ENCODE measurements at regions not wholly inside any gene's neighbourhood (a gene's known extent, or its start where the extent isn't known, plus 50 kb on each side); places are given as distances from the start of the nearest gene placed in this dataset.

DNA sequence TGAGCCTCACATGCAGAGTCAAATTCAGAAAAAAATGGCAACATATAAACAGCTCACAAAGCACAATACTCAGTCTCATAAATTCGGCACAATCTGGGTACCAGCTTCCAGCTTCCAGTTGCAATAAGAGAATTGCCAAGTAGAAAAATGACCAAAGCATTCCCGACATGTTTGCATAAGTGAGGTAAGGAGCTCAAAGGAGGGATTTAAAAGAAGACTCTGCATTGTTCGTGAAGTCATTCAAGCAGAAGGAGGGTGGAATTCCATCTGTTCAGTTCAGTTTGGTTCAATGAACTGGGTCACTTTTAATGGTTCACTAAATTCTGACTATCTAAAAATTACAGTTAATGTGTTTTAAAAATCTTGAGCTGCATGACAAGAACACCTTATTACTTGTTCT, 106.7 kb upstream of the KLHL14 start:
- Histone ChIP-seq H3K9ac (ENCODE audit: low read length) (no peak overlapping the region), H4K20me1 (ENCODE audit: insufficient read depth) (no peaks in the 10 kb centered on the region), H3K27ac (ENCODE audit: low read length) (no peak overlapping the region), H3K4me2 (ENCODE audit: low read length) (no peak overlapping the region), H2AFZ (ENCODE audit: low read depth, low read length) (no peak overlapping the region), H3K9me3 (ENCODE audit: low read length) (no peaks in the 10 kb centered on the region), H3K4me3 (ENCODE audit: low read length) (no peak overlapping the region), H3F3A (ENCODE audit: insufficient read depth, low read length, poor library complexity, severe bottlenecking) (no peaks in the 10 kb centered on the region), H3K79me2 (replicated peaks; ENCODE audit: insufficient read depth, low read length) (no peaks in the 10 kb centered on the region), H3K9me2 (ENCODE audit: insufficient read depth, low read length) (no peaks in the 10 kb centered on the region), H3K36me3 (ENCODE audit: insufficient read depth, low read length) (no peaks in the 10 kb centered on the region), H3K27me3 (ENCODE audit: insufficient read depth, low read depth, low read length) (no peaks in the 10 kb centered on the region)
- TF ChIP-seq EZH2 (IDR thresholded peaks at IDR 0.05; ENCODE audit: borderline replicate concordance, insufficient read depth, low read length, poor library complexity, severe bottlenecking) (no peak), RAD21 (conservative IDR thresholded peaks at IDR 0.05) (no peak), SMC3 (conservative IDR thresholded peaks at IDR 0.05; ENCODE audit: poor library complexity) (no peak), TAF1 (IDR thresholded peaks at IDR 0.05; ENCODE audit: low read depth) (no peak), POLR2AphosphoS5 (IDR thresholded peaks at IDR 0.05) (no peak), MXI1 (conservative IDR thresholded peaks at IDR 0.05; ENCODE audit: poor library complexity, severe bottlenecking) (no peak), EP300 (conservative IDR thresholded peaks at IDR 0.05; ENCODE audit: poor library complexity, severe bottlenecking) (no peak)
- TF ChIP-seq, protein P1, sequence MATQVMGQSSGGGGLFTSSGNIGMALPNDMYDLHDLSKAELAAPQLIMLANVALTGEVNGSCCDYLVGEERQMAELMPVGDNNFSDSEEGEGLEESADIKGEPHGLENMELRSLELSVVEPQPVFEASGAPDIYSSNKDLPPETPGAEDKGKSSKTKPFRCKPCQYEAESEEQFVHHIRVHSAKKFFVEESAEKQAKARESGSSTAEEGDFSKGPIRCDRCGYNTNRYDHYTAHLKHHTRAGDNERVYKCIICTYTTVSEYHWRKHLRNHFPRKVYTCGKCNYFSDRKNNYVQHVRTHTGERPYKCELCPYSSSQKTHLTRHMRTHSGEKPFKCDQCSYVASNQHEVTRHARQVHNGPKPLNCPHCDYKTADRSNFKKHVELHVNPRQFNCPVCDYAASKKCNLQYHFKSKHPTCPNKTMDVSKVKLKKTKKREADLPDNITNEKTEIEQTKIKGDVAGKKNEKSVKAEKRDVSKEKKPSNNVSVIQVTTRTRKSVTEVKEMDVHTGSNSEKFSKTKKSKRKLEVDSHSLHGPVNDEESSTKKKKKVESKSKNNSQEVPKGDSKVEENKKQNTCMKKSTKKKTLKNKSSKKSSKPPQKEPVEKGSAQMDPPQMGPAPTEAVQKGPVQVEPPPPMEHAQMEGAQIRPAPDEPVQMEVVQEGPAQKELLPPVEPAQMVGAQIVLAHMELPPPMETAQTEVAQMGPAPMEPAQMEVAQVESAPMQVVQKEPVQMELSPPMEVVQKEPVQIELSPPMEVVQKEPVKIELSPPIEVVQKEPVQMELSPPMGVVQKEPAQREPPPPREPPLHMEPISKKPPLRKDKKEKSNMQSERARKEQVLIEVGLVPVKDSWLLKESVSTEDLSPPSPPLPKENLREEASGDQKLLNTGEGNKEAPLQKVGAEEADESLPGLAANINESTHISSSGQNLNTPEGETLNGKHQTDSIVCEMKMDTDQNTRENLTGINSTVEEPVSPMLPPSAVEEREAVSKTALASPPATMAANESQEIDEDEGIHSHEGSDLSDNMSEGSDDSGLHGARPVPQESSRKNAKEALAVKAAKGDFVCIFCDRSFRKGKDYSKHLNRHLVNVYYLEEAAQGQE (IDR thresholded peaks at IDR 0.05; ENCODE audit: borderline replicate concordance): no peak
- TF ChIP-seq, protein P2, sequence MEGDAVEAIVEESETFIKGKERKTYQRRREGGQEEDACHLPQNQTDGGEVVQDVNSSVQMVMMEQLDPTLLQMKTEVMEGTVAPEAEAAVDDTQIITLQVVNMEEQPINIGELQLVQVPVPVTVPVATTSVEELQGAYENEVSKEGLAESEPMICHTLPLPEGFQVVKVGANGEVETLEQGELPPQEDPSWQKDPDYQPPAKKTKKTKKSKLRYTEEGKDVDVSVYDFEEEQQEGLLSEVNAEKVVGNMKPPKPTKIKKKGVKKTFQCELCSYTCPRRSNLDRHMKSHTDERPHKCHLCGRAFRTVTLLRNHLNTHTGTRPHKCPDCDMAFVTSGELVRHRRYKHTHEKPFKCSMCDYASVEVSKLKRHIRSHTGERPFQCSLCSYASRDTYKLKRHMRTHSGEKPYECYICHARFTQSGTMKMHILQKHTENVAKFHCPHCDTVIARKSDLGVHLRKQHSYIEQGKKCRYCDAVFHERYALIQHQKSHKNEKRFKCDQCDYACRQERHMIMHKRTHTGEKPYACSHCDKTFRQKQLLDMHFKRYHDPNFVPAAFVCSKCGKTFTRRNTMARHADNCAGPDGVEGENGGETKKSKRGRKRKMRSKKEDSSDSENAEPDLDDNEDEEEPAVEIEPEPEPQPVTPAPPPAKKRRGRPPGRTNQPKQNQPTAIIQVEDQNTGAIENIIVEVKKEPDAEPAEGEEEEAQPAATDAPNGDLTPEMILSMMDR (IDR thresholded peaks at IDR 0.05; ENCODE audit: poor library complexity, severe bottlenecking): no peak

DNA sequence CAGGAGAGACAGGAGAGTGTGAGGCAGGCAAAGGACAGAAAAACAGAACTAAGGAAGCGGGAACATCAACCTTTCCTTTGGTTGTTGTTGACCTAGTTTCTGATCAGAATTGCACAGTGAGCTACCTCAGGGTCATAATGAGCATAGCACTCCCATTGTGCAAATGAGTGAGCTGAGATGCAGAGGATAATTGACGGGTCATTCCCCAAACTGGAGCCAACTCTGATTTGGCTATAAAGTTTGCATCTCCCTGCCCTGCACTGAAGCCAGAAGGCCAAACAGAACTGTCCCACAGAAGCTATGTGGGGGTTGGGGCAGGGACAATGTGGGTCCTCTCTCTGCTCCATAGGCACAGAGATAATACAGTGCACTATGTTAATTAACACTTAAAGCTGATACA, 105.6 kb upstream of the KLHL14 start:
- H4K20me1 ChIP-seq (ENCODE audit: insufficient read depth): no peaks in the 10 kb centered on the region
- H3F3A ChIP-seq (ENCODE audit: insufficient read depth, low read length, poor library complexity, severe bottlenecking): no peaks in the 10 kb centered on the region
- H3K27ac ChIP-seq (ENCODE audit: low read length): no peak overlapping the region
- no peak overlapping the region for H3K4me2 ChIP-seq (ENCODE audit: low read length)
- TF ChIP-seq, protein P2 (IDR thresholded peaks at IDR 0.05; ENCODE audit: poor library complexity, severe bottlenecking): no peak
- no peak for TF ChIP-seq EP300 (conservative IDR thresholded peaks at IDR 0.05; ENCODE audit: poor library complexity, severe bottlenecking)
- TF ChIP-seq POLR2AphosphoS5 (IDR thresholded peaks at IDR 0.05): no peak
- TF ChIP-seq EZH2 (IDR thresholded peaks at IDR 0.05; ENCODE audit: borderline replicate concordance, insufficient read depth, low read length, poor library complexity, severe bottlenecking): no peak
- H3K9me2 ChIP-seq (ENCODE audit: insufficient read depth, low read length): no peaks in the 10 kb centered on the region
- H3K9me3 ChIP-seq (ENCODE audit: low read length): no peaks in the 10 kb centered on the region
- H3K27me3 ChIP-seq (ENCODE audit: insufficient read depth, low read depth, low read length): no peaks in the 10 kb centered on the region
- no peak overlapping the region for H3K9ac ChIP-seq (ENCODE audit: low read length)
- H3K4me3 ChIP-seq (ENCODE audit: low read length): no peak overlapping the region
- H2AFZ ChIP-seq (ENCODE audit: low read depth, low read length): no peak overlapping the region
- no peaks in the 10 kb centered on the region for H3K79me2 ChIP-seq (replicated peaks; ENCODE audit: insufficient read depth, low read length)
- no peaks in the 10 kb centered on the region for H3K36me3 ChIP-seq (ENCODE audit: insufficient read depth, low read length)
